ENCODE measurements at regions not wholly inside any gene's neighbourhood (a gene's known extent, or its start where the extent isn't known, plus 50 kb on each side); places are given as distances from the start of the nearest gene placed in this dataset.

DNA sequence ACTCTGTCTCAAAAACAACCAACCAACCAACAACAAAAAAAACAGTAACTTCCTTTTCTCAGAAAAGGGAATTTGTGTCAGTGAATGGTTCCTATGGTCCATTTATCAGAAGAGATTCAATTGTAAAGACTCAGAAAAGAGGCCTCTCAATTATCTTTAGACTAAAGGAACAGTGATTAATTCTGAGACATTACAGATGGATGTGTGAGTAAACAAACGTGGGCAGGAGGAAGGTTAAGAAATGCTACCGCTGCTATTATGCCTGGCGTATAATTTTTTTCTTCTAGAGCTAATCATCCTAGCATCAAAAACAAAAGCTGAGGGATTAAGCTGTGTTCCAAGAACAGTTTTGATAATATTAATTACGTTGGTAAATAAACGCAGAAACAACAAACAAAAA lies 52.9 kb upstream of the JMY start:
- TF ChIP-seq EZH2 (IDR thresholded peaks at IDR 0.05; ENCODE audit: borderline replicate concordance, low read length) = no peak
- TF ChIP-seq, protein P1, sequence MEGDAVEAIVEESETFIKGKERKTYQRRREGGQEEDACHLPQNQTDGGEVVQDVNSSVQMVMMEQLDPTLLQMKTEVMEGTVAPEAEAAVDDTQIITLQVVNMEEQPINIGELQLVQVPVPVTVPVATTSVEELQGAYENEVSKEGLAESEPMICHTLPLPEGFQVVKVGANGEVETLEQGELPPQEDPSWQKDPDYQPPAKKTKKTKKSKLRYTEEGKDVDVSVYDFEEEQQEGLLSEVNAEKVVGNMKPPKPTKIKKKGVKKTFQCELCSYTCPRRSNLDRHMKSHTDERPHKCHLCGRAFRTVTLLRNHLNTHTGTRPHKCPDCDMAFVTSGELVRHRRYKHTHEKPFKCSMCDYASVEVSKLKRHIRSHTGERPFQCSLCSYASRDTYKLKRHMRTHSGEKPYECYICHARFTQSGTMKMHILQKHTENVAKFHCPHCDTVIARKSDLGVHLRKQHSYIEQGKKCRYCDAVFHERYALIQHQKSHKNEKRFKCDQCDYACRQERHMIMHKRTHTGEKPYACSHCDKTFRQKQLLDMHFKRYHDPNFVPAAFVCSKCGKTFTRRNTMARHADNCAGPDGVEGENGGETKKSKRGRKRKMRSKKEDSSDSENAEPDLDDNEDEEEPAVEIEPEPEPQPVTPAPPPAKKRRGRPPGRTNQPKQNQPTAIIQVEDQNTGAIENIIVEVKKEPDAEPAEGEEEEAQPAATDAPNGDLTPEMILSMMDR (conservative IDR thresholded peaks at IDR 0.05 in 1 of 2, IDR thresholded peaks at IDR 0.05 in 1 of 2; ENCODE audit: extremely low read depth in 1 of 2, insufficient read depth in 1 of 2, low read depth in 1 of 2, low read length in 2 of 2) = no peak

Measured in mammary epithelial cell (primary cell).